H1 (cell line): ENCODE measurements at regions not wholly inside any gene's neighbourhood (a gene's known extent, or its start where the extent isn't known, plus 50 kb on each side); places are given as distances from the start of the nearest gene placed in this dataset.
"Not testable (repeated sequence)": the region's sequence is repeated elsewhere in the genome, so short reads cannot be mapped to it uniquely, and the experiment has no call there.

Experiments used
- CTCF ChIA-PET: fragments of 300-600 bp; sonication (Branson Sonifier 250); formaldehyde crosslinking; loops from one replicate; lab custom pipeline; 2021; ENCODE audit not compliant: partially characterized antibody; lab: Charles Lee
- POLR2A ChIA-PET: fragments of 300-600 bp; sonication (Branson Sonifier 250); formaldehyde crosslinking; loops from one replicate; lab custom pipeline; 2021; ENCODE audit warnings: inconsistent platforms; ENCODE audit not compliant: partially characterized antibody; lab: Charles Lee
- DNase-seq, 2 experiments: peaks; one replicate each; pipeline versions ENCODE4 v3.0.0 to v3.0.0-alpha.2; 2010 to 2022; ENCODE audit warnings: low spot score in 2 of 2, low read depth in 1 of 2, mixed read lengths in 1 of 2
- FAIRE-seq: peaks from 2 replicates; lab custom pipeline; 2011; peaks lifted over from hg19 to GRCh38; lab: Jason Lieb, UNC
- H2AFZ ChIP-seq: 2 replicates; pipeline ENCODE4 v1.8.1; 2012; ENCODE audit warnings: low read length, inconsistent platforms
- H2AK5ac ChIP-seq: 2 replicates; pipeline ENCODE4 v1.6.1; 2013; ENCODE audit warnings: low read depth, low read length
- H2BK120ac ChIP-seq: replicated peaks from 2 replicates; pipeline ENCODE3; 2013; ENCODE audit warnings: low read depth, low read length, inconsistent platforms
- H2BK12ac ChIP-seq: 2 replicates; pipeline ENCODE4 v1.6.1; 2013; ENCODE audit warnings: low read depth, low read length
- H2BK15ac ChIP-seq: 2 replicates; pipeline ENCODE4 v1.6.1; 2013; ENCODE audit warnings: low read length
- H2BK20ac ChIP-seq: 2 replicates; pipeline ENCODE4 v1.6.1; 2013; ENCODE audit warnings: low read length
- H2BK5ac ChIP-seq: 2 replicates; pipeline ENCODE4 v1.6.1; 2013; ENCODE audit warnings: low read depth, low read length
- H3K14ac ChIP-seq: 2 replicates; pipeline ENCODE4 v1.6.1; 2013; ENCODE audit warnings: inconsistent platforms; ENCODE audit not compliant: insufficient read length
- H3K18ac ChIP-seq: 2 replicates; pipeline ENCODE4 v1.6.1; 2013; ENCODE audit warnings: low read length; ENCODE audit errors: extremely low read depth
- H3K23ac ChIP-seq: 2 replicates; pipeline ENCODE4 v1.6.1; 2013; ENCODE audit warnings: inconsistent platforms; ENCODE audit not compliant: insufficient read length
- H3K23me2 ChIP-seq: 2 replicates; pipeline ENCODE4 v1.6.1; 2013; ENCODE audit warnings: low read depth, low read length
- H3K27ac ChIP-seq: 2 replicates; pipeline ENCODE4 v1.6.1; 2011; ENCODE audit warnings: low read depth, low read length, inconsistent platforms
- H3K27me3 ChIP-seq, 4 experiments: replicated peaks in 1 of 4; 1 replicate in 1 of 4; 2 replicates in 3 of 4; pipeline versions ENCODE4 v1.6.1 to v1.8.1; 2011 to 2013; ENCODE audit warnings: low read length in 3 of 4, mild to moderate bottlenecking in 3 of 4, inconsistent platforms in 2 of 4, mixed read lengths in 2 of 4, moderate library complexity in 1 of 4; ENCODE audit not compliant: control insufficient read depth in 3 of 4, insufficient read depth in 3 of 4; ENCODE audit errors: extremely low read depth in 1 of 4
- H3K36me3 ChIP-seq, 4 experiments: 2 replicates each; pipeline versions ENCODE4 v1.6.1 to v1.8.1; 2011 to 2013; ENCODE audit warnings: mild to moderate bottlenecking in 4 of 4, low read length in 3 of 4, moderate library complexity in 2 of 4, control low read depth in 1 of 4, inconsistent platforms in 1 of 4; ENCODE audit not compliant: insufficient read depth in 4 of 4, control insufficient read depth in 2 of 4
- H3K4ac ChIP-seq: replicated peaks from 2 replicates; pipeline ENCODE3; 2013; ENCODE audit warnings: low read length, low read depth, mixed read lengths, inconsistent platforms; ENCODE audit not compliant: insufficient read length
- H3K4me1 ChIP-seq, 4 experiments: replicated peaks in 1 of 4; 1 replicate in 1 of 4; 2 replicates in 3 of 4; pipeline versions ENCODE4 v1.6.1 to v1.8.1; 2011 to 2013; ENCODE audit warnings: low read length in 3 of 4, inconsistent platforms in 2 of 4, mixed read lengths in 1 of 4; ENCODE audit not compliant: insufficient read depth in 4 of 4, control insufficient read depth in 3 of 4
- H3K4me2 ChIP-seq, 2 experiments: 2 replicates each; pipeline versions ENCODE4 v1.6.1 to v1.8.1; 2011 to 2013; ENCODE audit warnings: low read depth in 2 of 2, low read length in 2 of 2, control low read depth in 1 of 2, inconsistent platforms in 1 of 2, mild to moderate bottlenecking in 1 of 2; ENCODE audit not compliant: insufficient read depth in 1 of 2
- H3K4me3 ChIP-seq, 4 experiments: fragments of 200-600, 300-600 bp in 1 of 4; sonication (generic), shearing (Covaris generic), sonication (Bioruptor Twin) in 1 of 4; 2 replicates each; pipeline versions ENCODE4 v1.5.1 to v1.8.1; 2011 to 2016; ENCODE audit warnings: low read length in 4 of 4, low read depth in 3 of 4, control low read depth in 2 of 4, inconsistent platforms in 2 of 4, mild to moderate bottlenecking in 2 of 4, mixed read lengths in 1 of 4, moderate library complexity in 1 of 4; ENCODE audit not compliant: insufficient read depth in 2 of 4; ENCODE audit errors: extremely low read depth in 1 of 4
- H3K56ac ChIP-seq: replicated peaks from 2 replicates; pipeline ENCODE3; 2013; ENCODE audit warnings: low read depth, mild to moderate bottlenecking, mixed read lengths, low read length, inconsistent platforms; ENCODE audit not compliant: insufficient read length
- H3K79me1 ChIP-seq: 2 replicates; pipeline ENCODE4 v1.6.1; 2013; ENCODE audit warnings: low read depth, low read length, control low read depth
- H3K79me2 ChIP-seq, 2 experiments: 2 replicates each; pipeline versions ENCODE4 v1.6.1 to v1.8.1; 2012 to 2013; ENCODE audit warnings: low read length in 2 of 2, mild to moderate bottlenecking in 2 of 2, inconsistent platforms in 1 of 2; ENCODE audit not compliant: insufficient read depth in 2 of 2, control insufficient read depth in 1 of 2
- H3K9ac ChIP-seq, 4 experiments: replicated peaks in 1 of 4; 1 replicate in 1 of 4; 2 replicates in 3 of 4; pipeline versions ENCODE4 v1.6.1 to v1.8.1; 2011 to 2013; ENCODE audit warnings: low read depth in 3 of 4, low read length in 3 of 4, control low read depth in 2 of 4, mild to moderate bottlenecking in 2 of 4, moderate library complexity in 2 of 4, inconsistent platforms in 1 of 4; ENCODE audit errors: extremely low read depth in 1 of 4
- H3K9me3 ChIP-seq, 2 experiments: 2 replicates each; pipeline versions ENCODE4 v1.6.1 to v1.8.1; 2012 to 2013; ENCODE audit warnings: mild to moderate bottlenecking in 2 of 2, moderate library complexity in 2 of 2, control low read depth in 1 of 2, inconsistent platforms in 1 of 2, low read depth in 1 of 2, low read length in 1 of 2, mixed read lengths in 1 of 2; ENCODE audit not compliant: insufficient read depth in 2 of 2
- H4K20me1 ChIP-seq, 2 experiments: replicated peaks in 1 of 2; 2 replicates each; pipeline versions ENCODE3 to v1.8.1; 2011 to 2013; ENCODE audit warnings: inconsistent platforms in 2 of 2, low read length in 2 of 2, mild to moderate bottlenecking in 1 of 2; ENCODE audit not compliant: insufficient read depth in 2 of 2, control insufficient read depth in 1 of 2
- H4K5ac ChIP-seq: 2 replicates; pipeline ENCODE4 v1.6.1; 2013; ENCODE audit warnings: low read length, low read depth, mixed read lengths, inconsistent platforms; ENCODE audit not compliant: insufficient read length
- H4K8ac ChIP-seq: 2 replicates; pipeline ENCODE4 v1.8.0; 2013; ENCODE audit warnings: mild to moderate bottlenecking, moderate library complexity, low read length, inconsistent platforms; ENCODE audit not compliant: insufficient read depth; ENCODE audit errors: extremely low read depth
- H4K91ac ChIP-seq: replicated peaks from 2 replicates; pipeline ENCODE3; 2013; ENCODE audit warnings: low read length, mixed read lengths, inconsistent platforms; ENCODE audit not compliant: insufficient read length
- WGBS, 2 experiments: shearing (Covaris generic) in 1 of 2; methylation state at CpG; one replicate each; pipeline versions ENCODE4 v1.1.6 to v1.1.7; 2013 to 2015; ENCODE audit warnings: low lambda C conversion rate in 2 of 2, mixed read lengths in 2 of 2, inconsistent platforms in 1 of 2, low coverage in 1 of 2, missing lambda C conversion rate in 1 of 2; ENCODE audit not compliant: insufficient replicate concordance in 2 of 2, insufficient coverage in 1 of 2, insufficient read length in 1 of 2; ENCODE audit errors: extremely low coverage in 1 of 2, missing lambda C conversion rate in 1 of 2; 5-methylcytosine and 5-hydroxymethylcytosine counted together

DNA sequence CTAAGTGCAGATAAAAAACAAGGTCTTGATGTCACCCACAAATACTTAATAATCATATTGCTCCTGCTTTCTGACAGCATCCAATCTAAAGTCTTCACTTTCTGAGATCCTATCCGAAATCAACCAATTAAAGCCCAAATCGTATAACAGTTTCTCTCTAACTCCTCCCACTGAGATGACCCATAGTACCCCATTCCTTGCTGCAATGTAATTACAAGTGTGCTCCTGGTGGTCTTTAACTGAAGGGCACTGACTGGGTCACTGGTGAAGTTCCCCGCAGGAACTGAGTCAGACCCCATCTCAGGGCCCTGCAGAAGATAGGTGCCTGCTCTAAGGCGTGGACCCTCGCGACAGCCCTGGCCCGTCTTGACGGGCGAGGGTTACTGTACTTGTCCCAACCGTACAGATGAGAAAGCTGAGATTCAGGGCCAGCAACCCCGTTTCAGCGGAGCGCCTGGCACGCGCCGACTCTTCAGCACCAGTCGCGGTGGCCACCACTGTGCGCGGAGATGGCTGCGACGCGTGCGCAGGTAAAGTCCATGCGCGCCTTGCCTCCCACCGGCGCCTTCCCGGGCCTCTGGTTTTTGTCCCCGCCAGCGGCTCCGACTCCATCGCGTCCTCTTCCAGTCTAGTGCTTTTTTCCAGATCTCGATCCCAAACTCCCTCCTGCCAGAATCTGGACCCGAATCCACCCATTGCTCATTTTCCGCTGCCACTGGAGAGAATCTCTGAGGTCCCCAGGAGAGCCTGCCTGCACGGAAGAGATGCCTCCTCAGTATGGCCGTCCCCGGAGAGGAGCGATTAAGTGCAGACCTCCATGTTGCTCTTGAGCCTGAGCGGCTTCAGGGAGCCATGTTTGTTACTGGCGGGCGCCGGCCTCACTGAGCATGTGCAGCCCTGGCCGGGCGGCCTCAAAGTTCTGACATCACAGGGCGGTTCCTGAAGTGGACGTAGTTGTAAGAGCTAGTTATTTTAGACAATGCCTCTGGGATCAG is 541.7 kb downstream of the SPATA31A6 start:
- H2AK5ac ChIP-seq, H2BK12ac ChIP-seq, H3K14ac ChIP-seq, H2BK5ac ChIP-seq, H3K23me2 ChIP-seq, H2BK120ac ChIP-seq, FAIRE-seq, H2BK15ac ChIP-seq, DNase-seq, CTCF ChIA-PET, H3K56ac ChIP-seq, H3K18ac ChIP-seq, H3K4me1 ChIP-seq, H3K36me3 ChIP-seq, H3K27me3 ChIP-seq, H3K4me2 ChIP-seq, H3K23ac ChIP-seq, H4K91ac ChIP-seq, H3K27ac ChIP-seq, H4K20me1 ChIP-seq, POLR2A ChIA-PET, H2BK20ac ChIP-seq, H3K4me3 ChIP-seq, H2AFZ ChIP-seq, H3K79me2 ChIP-seq, H3K9me3 ChIP-seq, H3K4ac ChIP-seq, H4K5ac ChIP-seq, H3K79me1 ChIP-seq, H3K9ac ChIP-seq, H4K8ac ChIP-seq: not testable (repeated sequence)
- no CpG with 5 or more reads among the region's 49 CpGs for WGBS, 2 experiments
